ENCODE measurements at regions not wholly inside any gene's neighbourhood (a gene's known extent, or its start where the extent isn't known, plus 50 kb on each side); places are given as distances from the start of the nearest gene placed in this dataset.

DNA sequence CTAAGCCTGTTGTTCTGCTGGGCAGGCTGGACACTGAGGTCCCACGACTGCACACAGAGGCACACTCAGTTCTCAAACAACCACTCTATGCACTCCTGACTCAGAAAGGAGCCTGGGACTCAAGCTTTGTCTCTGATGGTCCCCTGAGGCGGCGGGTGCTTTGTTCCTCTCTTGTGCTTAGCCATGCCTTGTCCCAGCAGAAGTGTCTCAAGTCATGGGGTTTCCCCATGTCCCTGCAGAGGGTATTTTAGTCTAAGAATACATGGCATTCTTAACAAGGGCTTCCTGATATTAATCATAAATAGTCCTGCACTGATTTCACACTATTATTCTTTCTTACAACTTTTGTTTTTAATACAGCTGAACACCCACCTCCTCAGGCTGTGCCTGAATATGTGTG lies 72.5 kb downstream of the CXCL12 start:
- TF ChIP-seq, protein P1, sequence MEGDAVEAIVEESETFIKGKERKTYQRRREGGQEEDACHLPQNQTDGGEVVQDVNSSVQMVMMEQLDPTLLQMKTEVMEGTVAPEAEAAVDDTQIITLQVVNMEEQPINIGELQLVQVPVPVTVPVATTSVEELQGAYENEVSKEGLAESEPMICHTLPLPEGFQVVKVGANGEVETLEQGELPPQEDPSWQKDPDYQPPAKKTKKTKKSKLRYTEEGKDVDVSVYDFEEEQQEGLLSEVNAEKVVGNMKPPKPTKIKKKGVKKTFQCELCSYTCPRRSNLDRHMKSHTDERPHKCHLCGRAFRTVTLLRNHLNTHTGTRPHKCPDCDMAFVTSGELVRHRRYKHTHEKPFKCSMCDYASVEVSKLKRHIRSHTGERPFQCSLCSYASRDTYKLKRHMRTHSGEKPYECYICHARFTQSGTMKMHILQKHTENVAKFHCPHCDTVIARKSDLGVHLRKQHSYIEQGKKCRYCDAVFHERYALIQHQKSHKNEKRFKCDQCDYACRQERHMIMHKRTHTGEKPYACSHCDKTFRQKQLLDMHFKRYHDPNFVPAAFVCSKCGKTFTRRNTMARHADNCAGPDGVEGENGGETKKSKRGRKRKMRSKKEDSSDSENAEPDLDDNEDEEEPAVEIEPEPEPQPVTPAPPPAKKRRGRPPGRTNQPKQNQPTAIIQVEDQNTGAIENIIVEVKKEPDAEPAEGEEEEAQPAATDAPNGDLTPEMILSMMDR (IDR thresholded peaks at IDR 0.05), result no peak
- TF ChIP-seq POLR2A (IDR thresholded peaks at IDR 0.05), result no peak
- no peak for TF ChIP-seq POLR2AphosphoS5 (IDR thresholded peaks at IDR 0.05)
- no peak for TF ChIP-seq EP300 (IDR thresholded peaks at IDR 0.05; ENCODE audit: low read depth)

All from transverse colon (tissue), 4 donors.